ENCODE measurements at regions not wholly inside any gene's neighbourhood (a gene's known extent, or its start where the extent isn't known, plus 50 kb on each side); places are given as distances from the start of the nearest gene placed in this dataset.

DNA sequence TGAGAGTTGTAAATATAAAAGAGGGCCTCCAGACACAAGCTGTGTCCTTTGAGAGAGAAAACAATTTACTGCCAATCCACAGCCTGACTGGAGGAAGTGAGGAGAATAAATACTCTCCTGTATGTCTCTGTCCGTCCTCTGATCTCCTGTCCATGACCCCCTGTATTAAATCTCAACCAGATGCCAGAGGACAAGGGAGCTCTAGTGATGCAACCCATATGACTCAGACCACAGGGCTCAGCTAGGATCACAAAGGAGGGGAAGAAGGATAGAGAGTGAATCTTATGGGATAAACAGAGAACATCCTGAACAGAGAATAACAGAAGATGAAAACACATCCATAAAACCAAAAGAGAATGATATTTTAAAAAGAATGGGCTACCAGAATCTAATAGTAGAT, 482.6 kb downstream of the PLOD2 start:
- TF ChIP-seq POLR2A (IDR thresholded peaks at IDR 0.05; ENCODE audit: low read depth, low read length) (no peak), TAF1 (IDR thresholded peaks at IDR 0.05; ENCODE audit: low read depth, low read length) (no peak)

Measured in GM12891 (cell line).